A549 (cell line): ENCODE measurements at regions not wholly inside any gene's neighbourhood (a gene's known extent, or its start where the extent isn't known, plus 50 kb on each side); places are given as distances from the start of the nearest gene placed in this dataset.

ENCODE experiments used
- ATAC-seq, 2 experiments: fragments of 200-7000 bp in 1 of 2; fragments of >200 bp in 1 of 2; cut with Nextera tagmentation in 1 of 2; cut with Tn5 transposase in 1 of 2; 3 replicates each; pipeline versions ENCODE4 v1.8.0 to v1.9.1; 2018 to 2020; ENCODE audit warnings: mild to moderate bottlenecking in 1 of 2, moderate library complexity in 1 of 2
- CTCF ChIA-PET: fragments of 300-600 bp; sonication (Branson Sonifier 250); formaldehyde crosslinking; extraction: SDS; loops from one replicate; lab custom pipeline; 2021; ENCODE audit warnings: antibody characterized with exemption, inconsistent platforms; lab: Yijun Ruan, JAX
- POLR2A ChIA-PET: fragments of 350-600 bp; formaldehyde crosslinking; extraction: SDS; loops from one replicate; lab custom pipeline; 2021; ENCODE audit warnings: antibody characterized with exemption, inconsistent platforms; lab: Yijun Ruan, JAX
- DNase-seq, 2 experiments: peaks; one replicate each; pipeline versions ENCODE4 v3.0.0 to v3.0.0-alpha.2; 2011 to 2016; ENCODE audit warnings: low read depth in 1 of 2, low spot score in 1 of 2
- FAIRE-seq: peaks from 2 replicates; lab custom pipeline; 2011; peaks lifted over from hg19 to GRCh38; lab: Jason Lieb, UNC
- H3K27ac ChIP-seq, 2 experiments: fragments of >200 bp; sonication (Bioruptor Twin); formaldehyde crosslinking; 3 replicates each; pipeline ENCODE4 v1.5.1; 2016 to 2017
- H3K4me1 ChIP-seq: fragments of >200 bp; sonication (Bioruptor Twin); formaldehyde crosslinking; 3 replicates; pipeline ENCODE4 v1.6.1; 2016
- H3K4me2 ChIP-seq: fragments of >200 bp; sonication (Bioruptor Twin); formaldehyde crosslinking; 3 replicates; pipeline ENCODE4 v1.6.1; 2016
- H3K4me3 ChIP-seq: fragments of >200 bp; sonication (Bioruptor Twin); formaldehyde crosslinking; 3 replicates; pipeline ENCODE4 v1.5.1; 2016
- H3K9me3 ChIP-seq: fragments of >200 bp; sonication (Bioruptor Twin); formaldehyde crosslinking; 3 replicates; pipeline ENCODE4 v1.6.1; 2016
- CBX2 ChIP-seq: fragments of 200-600 bp; sonication (generic); IDR thresholded peaks from 2 replicates; pipeline ENCODE4 v1.6.1; 2016; ENCODE audit warnings: low read depth, mild to moderate bottlenecking, borderline replicate concordance
- CBX8 ChIP-seq: fragments of 200-600 bp; sonication (generic); IDR thresholded peaks from 2 replicates; pipeline ENCODE4 v1.6.1; 2016
- CHD4 ChIP-seq: fragments of 200-600 bp; sonication (generic); IDR thresholded peaks from 2 replicates; pipeline ENCODE4 v1.6.1; 2016; ENCODE audit warnings: antibody characterized with exemption, mild to moderate bottlenecking, borderline replicate concordance
- EHMT2 ChIP-seq: fragments of 200-600 bp; sonication (generic); IDR thresholded peaks from 2 replicates; pipeline ENCODE4 v1.6.1; 2016; ENCODE audit warnings: antibody characterized with exemption, low read depth, mild to moderate bottlenecking, moderate library complexity
- EP300 ChIP-seq, 2 experiments: fragments of >200 bp; sonication (Bioruptor Twin); formaldehyde crosslinking; IDR thresholded peaks; 2 replicates in 1 of 2; 3 replicates in 1 of 2; pipeline ENCODE4 v1.6.1; 2016 to 2017
- ESRRA ChIP-seq: fragments of 150-350 bp; IDR thresholded peaks from 2 replicates; pipeline ENCODE4 v1.6.1; 2014; ENCODE audit warnings: mild to moderate bottlenecking, low read length, borderline replicate concordance
- FOSL2 ChIP-seq, 2 experiments: fragments of 450-650 bp in 1 of 2; fragments of >200 bp in 1 of 2; sonication (Bioruptor Twin) in 1 of 2; formaldehyde crosslinking; IDR thresholded peaks; 2 replicates each; pipeline versions ENCODE4 v1.5.0 to v1.6.1; 2016 to 2020; ENCODE audit warnings: mild to moderate bottlenecking in 1 of 2, moderate library complexity in 1 of 2
- FOXS1 ChIP-seq: fragments of 250-450 bp; sonication (Bioruptor Pico); IDR thresholded peaks from 2 replicates; pipeline ENCODE4 v1.5.0; 2020; ENCODE audit warnings: mild to moderate bottlenecking, moderate library complexity
- HOXA7 ChIP-seq: fragments of 250-450 bp; sonication (Bioruptor Pico); IDR thresholded peaks from 2 replicates; pipeline ENCODE4 v1.5.0; 2020; ENCODE audit warnings: mild to moderate bottlenecking, moderate library complexity
- MAFK ChIP-seq: fragments of 450-650 bp; IDR thresholded peaks from 2 replicates; pipeline ENCODE4 v1.6.1; 2014; ENCODE audit not compliant: partially characterized antibody
- NPAS2 ChIP-seq: fragments of 250-450 bp; sonication (Bioruptor Pico); IDR thresholded peaks from 2 replicates; pipeline ENCODE4 v1.8.0; 2022; ENCODE audit warnings: mild to moderate bottlenecking, moderate library complexity, borderline replicate concordance
- POLR2A ChIP-seq: IDR thresholded peaks from 2 replicates; pipeline ENCODE4 v1.6.1; 2012; ENCODE audit warnings: mild to moderate bottlenecking, low read length
- RAD21 ChIP-seq, 2 experiments: fragments of >200 bp in 1 of 2; sonication (Bioruptor Twin) in 1 of 2; formaldehyde crosslinking in 1 of 2; IDR thresholded peaks in 1 of 2; conservative IDR thresholded peaks in 1 of 2; 2 replicates in 1 of 2; 3 replicates in 1 of 2; pipeline ENCODE4 v1.6.1; 2012 to 2018; ENCODE audit warnings: inconsistent platforms in 1 of 2
- RARB ChIP-seq: fragments of 250-450 bp; sonication (Bioruptor Pico); IDR thresholded peaks from 2 replicates; pipeline ENCODE4 v1.8.0; 2021; ENCODE audit warnings: mild to moderate bottlenecking, moderate library complexity
- RFX5 ChIP-seq: fragments of 450-650 bp; IDR thresholded peaks from 2 replicates; pipeline ENCODE4 v1.7.1; 2014; ENCODE audit warnings: antibody characterized with exemption, mild to moderate bottlenecking, moderate library complexity
- USF2 ChIP-seq: fragments of 450-650 bp; IDR thresholded peaks from 2 replicates; pipeline ENCODE4 v1.6.1; 2014; ENCODE audit warnings: antibody characterized with exemption
- ZC3H11A ChIP-seq: fragments of 450-650 bp; IDR thresholded peaks from 2 replicates; pipeline ENCODE4 v1.6.1; 2014; ENCODE audit warnings: antibody characterized with exemption, mild to moderate bottlenecking
- ZFP36 ChIP-seq: fragments of 450-650 bp; IDR thresholded peaks from 2 replicates; pipeline ENCODE4 v1.6.1; 2014; ENCODE audit warnings: borderline replicate concordance; ENCODE audit not compliant: partially characterized antibody
- WGBS: methylation state at CpG from one replicate; pipeline ENCODE4 v1.1.6; 2017; ENCODE audit errors: missing lambda C conversion rate; 5-methylcytosine and 5-hydroxymethylcytosine counted together
- TF ChIP-seq, protein P1 (sequence below): fragments of 150-350 bp; IDR thresholded peaks from 2 replicates; pipeline ENCODE4 v1.6.1; 2014; ENCODE audit warnings: low read depth, mild to moderate bottlenecking, low read length
- TF ChIP-seq, protein P2 (sequence below): IDR thresholded peaks from 2 replicates; pipeline ENCODE4 v1.6.1; 2012; ENCODE audit warnings: low read depth, borderline replicate concordance
- TF ChIP-seq, protein P3 (sequence below): fragments of 250-450 bp; sonication (Bioruptor Pico); IDR thresholded peaks from 2 replicates; pipeline ENCODE4 v1.5.0; 2021; ENCODE audit warnings: mild to moderate bottlenecking, moderate library complexity, borderline replicate concordance

- ATAC-seq (no peak), FAIRE-seq (no peak), DNase-seq (no peak)
- WGBS = 82% methylated on average over 10 of the region's 10 CpGs
- Histone ChIP-seq H3K4me3 (no peak overlapping the region), H3K9me3 (no peaks in the 10 kb centered on the region), H3K4me2 (no peak overlapping the region), H3K4me1 (no peaks in the 10 kb centered on the region), H3K27ac (no peak overlapping the region)
- ChIA-PET POLR2A (no interaction called here), CTCF (no interaction called here)
- TF ChIP-seq CBX2 (no peak), RARB (no peak), ZC3H11A (no peak), RFX5 (no peak)
- TF ChIP-seq, protein P1, sequence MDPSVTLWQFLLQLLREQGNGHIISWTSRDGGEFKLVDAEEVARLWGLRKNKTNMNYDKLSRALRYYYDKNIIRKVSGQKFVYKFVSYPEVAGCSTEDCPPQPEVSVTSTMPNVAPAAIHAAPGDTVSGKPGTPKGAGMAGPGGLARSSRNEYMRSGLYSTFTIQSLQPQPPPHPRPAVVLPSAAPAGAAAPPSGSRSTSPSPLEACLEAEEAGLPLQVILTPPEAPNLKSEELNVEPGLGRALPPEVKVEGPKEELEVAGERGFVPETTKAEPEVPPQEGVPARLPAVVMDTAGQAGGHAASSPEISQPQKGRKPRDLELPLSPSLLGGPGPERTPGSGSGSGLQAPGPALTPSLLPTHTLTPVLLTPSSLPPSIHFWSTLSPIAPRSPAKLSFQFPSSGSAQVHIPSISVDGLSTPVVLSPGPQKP = no peak
- TF ChIP-seq, protein P2, sequence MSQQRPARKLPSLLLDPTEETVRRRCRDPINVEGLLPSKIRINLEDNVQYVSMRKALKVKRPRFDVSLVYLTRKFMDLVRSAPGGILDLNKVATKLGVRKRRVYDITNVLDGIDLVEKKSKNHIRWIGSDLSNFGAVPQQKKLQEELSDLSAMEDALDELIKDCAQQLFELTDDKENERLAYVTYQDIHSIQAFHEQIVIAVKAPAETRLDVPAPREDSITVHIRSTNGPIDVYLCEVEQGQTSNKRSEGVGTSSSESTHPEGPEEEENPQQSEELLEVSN = no peak
Measured at GRCh38 chr6:139828751-139829519, 454.5 kb upstream of the CITED2 start.

GRCh38 chr6:139825935-139826374 lies 451.5 kb upstream of the CITED2 start:
- CTCF ChIA-PET = no interaction called here
- ATAC-seq = no peak
- no peak for FAIRE-seq
- Histone ChIP-seq H3K4me1 (no peaks in the 10 kb centered on the region), H3K9me3 (no peaks in the 10 kb centered on the region), H3K27ac (no peak overlapping the region), H3K4me2 (no peak overlapping the region), H3K4me3 (no peak overlapping the region)
- no peak for TF ChIP-seq FOSL2 (IDR thresholded peaks at IDR 0.05)
- TF ChIP-seq FOSL2 (CRISPR knock-in tag; IDR thresholded peaks at IDR 0.05) = no peak
- TF ChIP-seq MAFK = peak; percentile 71
- POLR2A ChIA-PET = no interaction called here
- 77% methylated on average over 5 of the region's 5 CpGs for WGBS
- no peak for DNase-seq

GRCh38 chr6:139824864-139825263 lies 450.4 kb upstream of the CITED2 start:
- Histone ChIP-seq H3K4me2 (no peak overlapping the region), H3K4me1 (peaks cover 6% of the 10 kb centered on the region; the same call in 1 of the 3 replicates), H3K4me3 (no peak overlapping the region), H3K9me3 (no peaks in the 10 kb centered on the region), H3K27ac (no peak overlapping the region)
- no peak for TF ChIP-seq EP300 (IDR thresholded peaks at IDR 0.05)
- TF ChIP-seq ESRRA = no peak
- TF ChIP-seq CHD4 = no peak
- TF ChIP-seq, protein P3, sequence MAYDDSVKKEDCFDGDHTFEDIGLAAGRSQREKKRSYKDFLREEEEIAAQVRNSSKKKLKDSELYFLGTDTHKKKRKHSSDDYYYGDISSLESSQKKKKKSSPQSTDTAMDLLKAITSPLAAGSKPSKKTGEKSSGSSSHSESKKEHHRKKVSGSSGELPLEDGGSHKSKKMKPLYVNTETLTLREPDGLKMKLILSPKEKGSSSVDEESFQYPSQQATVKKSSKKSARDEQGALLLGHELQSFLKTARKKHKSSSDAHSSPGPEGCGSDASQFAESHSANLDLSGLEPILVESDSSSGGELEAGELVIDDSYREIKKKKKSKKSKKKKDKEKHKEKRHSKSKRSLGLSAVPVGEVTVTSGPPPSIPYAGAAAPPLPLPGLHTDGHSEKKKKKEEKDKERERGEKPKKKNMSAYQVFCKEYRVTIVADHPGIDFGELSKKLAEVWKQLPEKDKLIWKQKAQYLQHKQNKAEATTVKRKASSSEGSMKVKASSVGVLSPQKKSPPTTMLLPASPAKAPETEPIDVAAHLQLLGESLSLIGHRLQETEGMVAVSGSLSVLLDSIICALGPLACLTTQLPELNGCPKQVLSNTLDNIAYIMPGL (CRISPR knock-in tag) = no peak
- TF ChIP-seq EHMT2 = no peak
- TF ChIP-seq FOXS1 = no peak
- no peak for TF ChIP-seq CBX8
- TF ChIP-seq POLR2A = no peak
- TF ChIP-seq HOXA7 = no peak
- no peak for TF ChIP-seq USF2
- TF ChIP-seq, protein P1 = no peak
- TF ChIP-seq RAD21 (conservative IDR thresholded peaks at IDR 0.05 in 1 of 2, IDR thresholded peaks at IDR 0.05 in 1 of 2) = no peak
- no peak for TF ChIP-seq ZFP36
- TF ChIP-seq NPAS2 (CRISPR knock-in tag) = no peak
- no peak for TF ChIP-seq MAFK
- no peak for ATAC-seq
- ChIA-PET CTCF (no interaction called here), POLR2A (no interaction called here)
- FAIRE-seq = no peak
- WGBS = 57% methylated on average over 2 of the region's 2 CpGs
- DNase-seq = no peak
